GM11168 (cell line): ENCODE measurements at regions not wholly inside any gene's neighbourhood (a gene's known extent, or its start where the extent isn't known, plus 50 kb on each side); places are given as distances from the start of the nearest gene placed in this dataset.

Source experiments
- in situ Hi-C: fragments of 300-500 bp; cut with MboI; formaldehyde crosslinking; loops from one replicate; pipeline ENCODE4 v1.12.0; 2022; ENCODE audit warnings: low sequenced_read_pairs; ENCODE audit not compliant: unreplicated experiment

DNA sequence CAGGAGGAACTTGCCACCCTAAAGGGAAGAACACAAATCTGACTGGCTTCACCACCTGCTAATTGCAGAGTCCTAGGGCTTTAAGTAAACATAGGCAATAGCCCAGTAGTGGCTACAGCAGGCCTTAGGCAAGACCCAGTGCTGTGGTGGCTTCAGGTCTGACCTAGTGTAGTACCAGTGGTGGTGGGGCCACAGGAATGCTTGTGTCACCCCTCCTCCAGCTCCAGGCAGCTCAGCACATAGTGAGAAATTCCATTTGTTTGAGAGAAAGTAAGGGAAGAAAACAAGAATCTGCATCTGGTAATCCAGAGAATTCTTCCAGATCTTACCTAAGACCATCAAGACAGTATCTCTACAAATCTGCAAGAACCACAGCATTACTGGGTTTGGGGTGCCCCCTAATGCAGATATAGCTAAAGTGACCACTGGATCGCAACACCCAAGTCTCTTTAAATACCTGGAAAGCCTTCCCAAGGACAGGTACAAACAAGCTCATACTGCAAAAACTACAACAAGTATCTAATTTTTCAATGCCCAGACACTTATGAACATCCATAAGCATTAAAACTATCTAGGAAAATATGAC is 102.6 kb upstream of the TRPM3 start:
- in situ Hi-C loops: no loop called here

DNA sequence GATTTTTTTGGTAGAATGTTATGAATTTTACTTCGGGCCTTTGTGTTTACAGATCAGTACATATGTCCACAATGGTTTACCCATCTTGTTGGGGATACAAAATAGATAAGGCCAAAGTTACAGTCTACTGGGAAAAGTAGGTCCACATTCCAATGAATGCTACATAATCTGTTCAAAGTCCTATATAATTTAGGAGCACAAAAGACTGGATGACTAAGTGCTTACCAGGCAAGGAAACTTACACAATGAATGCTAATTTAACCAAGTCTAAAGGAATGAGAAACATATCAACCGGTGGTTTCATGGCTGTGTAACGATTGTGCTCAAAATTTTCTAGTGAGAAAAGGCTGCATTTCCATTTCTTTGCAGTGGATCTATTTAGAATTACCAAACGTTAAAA is 97.4 kb upstream of the TRPM3 start:
- in situ Hi-C loops: no loop called here

DNA sequence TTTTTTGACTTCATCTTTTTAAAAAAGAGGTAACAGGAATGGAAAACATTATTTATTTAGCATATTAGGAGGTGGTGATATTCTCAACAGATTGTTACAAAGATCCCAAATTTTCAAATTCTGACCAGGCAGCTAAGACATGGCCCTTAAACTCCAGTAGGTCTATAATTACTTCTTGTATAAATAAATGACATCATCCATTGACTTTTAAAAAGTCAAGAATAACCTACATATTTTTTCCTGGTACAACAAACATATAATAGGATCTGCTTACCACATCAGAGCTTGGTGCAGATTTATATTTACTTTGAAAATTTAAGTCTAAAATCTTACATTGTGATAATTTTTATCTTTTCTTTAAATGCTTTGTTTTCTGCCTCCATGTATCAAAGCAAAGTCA is 92.2 kb upstream of the TRPM3 start:
- in situ Hi-C loops: no loop called here

DNA sequence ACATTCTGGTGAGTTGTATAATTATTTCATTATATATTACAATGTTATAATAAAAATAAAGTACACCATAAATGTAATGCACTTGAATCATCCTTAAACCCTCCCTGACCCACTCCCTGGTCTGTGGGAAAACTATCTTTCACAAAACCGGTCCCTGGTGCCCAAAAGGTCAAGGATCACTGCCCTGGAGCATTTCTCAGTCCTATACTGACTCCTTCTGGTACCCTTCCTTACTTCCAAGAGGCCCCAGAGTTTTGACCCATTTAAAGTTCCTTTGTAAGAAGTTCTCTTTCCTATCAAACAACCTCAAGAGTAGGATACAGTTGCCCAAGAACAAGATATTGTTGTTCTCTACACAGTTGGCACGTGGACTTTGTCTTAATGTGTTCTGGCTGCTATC is 88.9 kb upstream of the TRPM3 start:
- in situ Hi-C loops: no loop called here

DNA sequence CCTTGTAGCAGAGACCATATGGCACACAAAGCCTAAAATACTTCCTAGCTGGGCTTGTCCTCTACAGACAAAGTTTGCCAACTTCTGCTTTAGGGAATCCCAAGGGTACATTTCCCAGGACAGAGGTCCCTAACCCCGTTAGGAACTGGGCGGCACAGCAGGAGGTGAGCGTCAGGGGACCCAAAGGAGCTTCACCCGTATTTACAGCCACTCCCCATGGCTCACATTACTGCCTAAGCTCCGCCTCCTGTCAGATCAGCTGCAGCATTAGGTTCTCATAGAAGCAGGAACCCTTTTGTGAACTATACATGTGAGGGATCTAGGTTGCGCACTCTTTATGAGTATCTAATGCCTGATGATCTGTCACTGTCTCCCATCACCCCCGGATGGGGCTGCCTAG is 88.5 kb upstream of the TRPM3 start:
- in situ Hi-C loops: no loop called here

DNA sequence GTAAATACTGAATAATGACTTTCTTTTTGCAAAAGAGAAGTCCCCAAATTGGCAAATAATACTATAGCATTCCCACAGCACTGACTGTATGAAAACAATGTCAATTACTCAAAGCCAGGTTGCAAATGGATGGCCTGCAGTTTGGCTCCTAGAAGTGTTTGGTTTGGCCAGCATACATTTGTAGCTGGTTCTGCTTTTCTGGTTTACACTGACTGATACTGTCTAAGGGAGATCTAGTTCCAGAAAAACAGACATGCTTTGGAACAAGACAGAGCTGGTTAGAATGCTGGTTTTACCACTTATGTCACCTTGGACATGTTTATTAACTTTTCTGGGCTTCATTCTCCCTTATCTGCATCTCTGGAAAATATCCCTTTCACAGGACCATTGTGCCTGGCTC is 81.5 kb upstream of the TRPM3 start:
- in situ Hi-C loops: no loop called here

DNA sequence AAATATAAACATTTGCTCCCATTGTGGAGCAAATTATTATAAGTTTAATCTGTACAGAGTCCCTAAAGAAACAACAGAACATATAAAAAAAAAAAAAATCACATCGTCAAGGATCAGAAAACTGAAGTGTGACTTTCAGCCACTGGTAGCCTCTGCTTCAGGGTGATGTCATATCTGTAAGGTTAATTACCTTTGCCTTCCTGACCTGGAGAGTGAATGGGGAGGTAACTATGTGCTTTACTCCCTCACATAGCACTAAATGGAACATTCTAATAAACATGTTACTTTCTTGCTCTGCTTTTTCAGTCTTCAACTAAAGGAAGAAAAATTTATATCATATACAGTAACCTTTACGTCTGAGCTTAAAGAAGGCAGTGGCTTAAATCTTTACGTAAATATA is 70.3 kb upstream of the TRPM3 start:
- in situ Hi-C loops: no loop called here

DNA sequence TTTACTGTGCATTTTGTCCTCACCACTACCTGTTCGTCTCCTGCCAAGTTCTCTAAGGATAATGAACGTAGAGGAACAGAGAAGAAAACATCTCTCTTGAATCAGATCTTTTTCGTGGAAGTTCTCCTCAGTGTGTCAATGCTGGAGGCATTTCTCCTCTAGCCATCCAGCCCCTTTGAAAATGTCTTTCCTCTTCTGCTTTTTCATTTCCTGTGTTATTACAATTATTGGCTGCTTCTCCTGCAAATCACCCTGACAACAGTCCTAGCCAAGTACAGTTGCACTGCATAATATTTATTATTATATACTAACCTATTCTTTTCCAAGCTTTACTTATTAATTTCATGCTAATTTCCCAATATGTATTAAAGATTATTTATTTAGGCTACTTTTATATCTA is 61.8 kb upstream of the TRPM3 start:
- in situ Hi-C loops: no loop called here

DNA sequence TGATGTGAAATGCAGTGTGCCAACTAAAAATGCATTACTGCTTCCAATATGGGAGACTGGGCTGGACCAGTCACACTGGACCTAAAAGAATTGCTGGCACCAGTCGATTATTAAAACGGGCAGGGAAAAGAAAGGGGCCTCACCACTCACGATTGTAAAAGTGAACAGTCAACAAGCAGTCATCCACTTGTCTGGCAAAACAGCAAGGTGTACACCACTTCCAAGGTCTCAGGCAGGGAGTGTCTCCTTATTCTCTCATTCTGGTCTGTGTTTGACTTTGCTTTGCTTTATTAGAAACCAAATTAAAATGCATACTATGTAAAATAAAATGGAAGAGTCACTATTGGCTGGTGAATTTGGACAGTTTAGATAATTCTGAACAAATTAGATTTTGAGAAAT is 57.8 kb upstream of the TRPM3 start:
- in situ Hi-C loops: no loop called here

DNA sequence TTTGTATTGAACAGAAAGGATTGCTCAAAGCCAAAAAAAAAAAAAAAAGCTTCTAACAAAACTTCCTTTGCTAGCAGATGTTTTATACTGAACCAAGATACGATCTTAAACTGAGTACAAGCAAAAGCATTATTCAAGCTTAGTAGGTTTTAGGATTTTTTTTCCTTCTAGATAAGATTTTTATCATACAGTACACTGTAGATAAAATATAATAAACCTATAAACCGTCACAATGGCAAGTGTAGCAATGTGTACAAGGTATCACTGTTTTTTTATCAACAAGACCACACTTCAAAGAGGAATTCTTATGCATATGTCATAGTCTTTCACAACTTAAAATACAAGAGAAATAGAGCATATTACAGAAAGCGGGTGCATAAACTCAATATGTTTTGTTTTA is 56.5 kb upstream of the TRPM3 start:
- in situ Hi-C loops: no loop called here

DNA sequence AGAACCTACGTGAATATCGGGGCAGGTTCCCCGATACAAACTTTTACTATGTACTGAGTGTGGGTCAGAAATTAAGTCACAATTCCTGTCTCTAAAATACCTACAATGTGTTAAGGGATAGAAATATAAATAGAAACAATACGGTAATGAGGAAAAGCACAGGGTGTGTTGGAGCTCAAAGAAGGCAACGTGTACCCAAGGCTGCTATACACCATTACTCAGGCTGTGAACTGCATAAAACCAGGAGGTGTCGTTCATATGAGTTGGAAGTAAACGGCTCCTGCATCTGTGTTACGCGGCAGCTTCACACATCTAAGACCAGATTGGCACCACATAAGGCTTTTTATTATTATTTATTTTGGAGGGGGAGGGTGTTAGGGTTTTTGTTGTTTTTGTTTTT is 50.1 kb upstream of the TRPM3 start:
- in situ Hi-C loops: no loop called here
